ENCODE measurements at regions not wholly inside any gene's neighbourhood (a gene's known extent, or its start where the extent isn't known, plus 50 kb on each side); places are given as distances from the start of the nearest gene placed in this dataset.

DNA sequence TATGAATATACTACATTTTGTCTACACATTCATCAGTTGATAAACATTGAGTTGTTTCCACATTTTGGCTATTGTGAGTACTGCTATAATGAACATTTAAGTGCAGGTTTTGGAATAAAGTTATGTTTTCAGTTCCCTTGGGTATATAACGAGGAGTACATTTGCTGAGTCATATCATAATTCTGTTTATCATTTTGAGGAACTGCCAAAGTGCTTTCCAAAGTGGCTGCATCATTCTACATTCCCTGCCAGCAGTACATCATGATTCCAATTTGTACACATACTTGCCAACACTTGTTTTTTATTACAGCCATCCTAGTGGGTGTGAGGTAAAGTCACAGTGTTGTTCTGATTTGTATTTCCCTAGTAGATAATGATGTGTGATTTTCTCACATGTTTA, 1458.6 kb upstream of the TENM4 start:
- no peak for DNase-seq

DNA sequence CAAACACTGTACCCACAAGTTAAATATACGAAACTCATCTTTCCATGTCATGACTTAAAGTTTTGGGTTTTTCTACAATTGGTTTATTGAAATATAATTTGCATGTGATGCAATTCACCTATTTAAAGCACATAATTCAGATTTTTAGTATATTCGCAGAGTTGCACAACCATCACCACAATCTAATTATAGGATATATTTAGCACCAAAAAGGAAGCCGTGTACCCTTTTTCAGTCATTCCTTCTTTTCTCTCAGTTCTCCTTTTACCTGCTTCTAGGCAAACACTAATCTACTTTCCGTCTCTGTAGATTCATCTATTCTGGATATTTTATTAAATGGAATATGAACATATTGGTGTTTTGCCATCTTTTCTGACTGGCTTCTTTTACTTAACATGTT, 1458.1 kb upstream of the TENM4 start:
- no peak for DNase-seq

DNA sequence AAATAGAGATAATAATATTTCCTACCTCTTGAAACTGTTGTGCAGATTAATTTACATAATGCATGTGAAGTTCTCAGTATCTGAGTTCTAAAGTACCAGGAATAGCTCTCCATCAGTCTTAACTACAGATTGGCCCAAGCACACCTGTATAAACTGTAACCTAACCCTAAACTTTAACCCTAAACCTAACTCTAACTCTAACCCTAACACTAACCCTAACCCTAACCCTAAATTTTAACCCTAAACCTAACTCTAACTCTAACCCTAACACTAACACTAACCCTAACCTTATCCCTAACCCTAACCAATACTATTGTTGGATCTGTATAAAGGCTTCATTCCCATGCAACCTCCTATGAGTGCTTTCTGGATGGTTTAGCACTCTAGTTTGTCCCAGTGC, 1445.9 kb upstream of the TENM4 start:
- DNase-seq, result no peak

DNA sequence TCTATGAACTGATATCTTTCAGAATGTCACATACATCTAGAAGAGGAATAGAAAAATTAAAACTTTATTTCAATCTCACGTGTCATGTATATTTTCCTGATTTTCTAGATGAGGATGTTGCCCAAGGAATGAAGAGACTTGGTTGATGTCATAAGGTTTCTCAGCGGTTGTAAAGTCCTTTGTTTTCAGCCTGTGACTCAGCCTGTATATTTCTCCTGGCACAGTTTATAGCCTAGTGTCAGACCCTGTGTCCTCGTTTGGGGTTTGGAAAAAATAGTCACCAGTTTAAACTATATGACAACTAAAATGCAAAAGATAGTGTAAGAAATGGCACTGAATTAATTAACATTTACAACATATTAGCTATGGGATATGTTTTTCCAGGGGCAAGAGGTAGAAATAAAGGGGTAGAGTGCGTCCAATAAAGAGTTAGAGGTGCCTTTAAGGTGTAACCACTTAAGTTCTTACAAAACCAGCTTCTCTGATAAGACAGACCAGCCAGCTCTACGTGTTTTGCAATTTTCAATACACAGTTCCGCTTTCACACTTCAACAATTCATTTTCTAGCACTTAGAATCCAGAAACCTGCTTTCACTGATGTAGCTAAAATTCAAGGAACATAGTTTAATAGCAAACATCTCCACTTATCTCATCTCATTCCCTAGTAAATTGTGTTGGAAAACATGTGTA, 1432.6 kb upstream of the TENM4 start:
- DNase-seq, result no peak

- DNase-seq, result no peak
These were observed 1431.4 kb upstream of the TENM4 start for GRCh38 chr11:80872116-80872728.

- DNase-seq, result no peak
These were observed 1428.0 kb upstream of the TENM4 start for GRCh38 chr11:80868831-80869230.

DNA sequence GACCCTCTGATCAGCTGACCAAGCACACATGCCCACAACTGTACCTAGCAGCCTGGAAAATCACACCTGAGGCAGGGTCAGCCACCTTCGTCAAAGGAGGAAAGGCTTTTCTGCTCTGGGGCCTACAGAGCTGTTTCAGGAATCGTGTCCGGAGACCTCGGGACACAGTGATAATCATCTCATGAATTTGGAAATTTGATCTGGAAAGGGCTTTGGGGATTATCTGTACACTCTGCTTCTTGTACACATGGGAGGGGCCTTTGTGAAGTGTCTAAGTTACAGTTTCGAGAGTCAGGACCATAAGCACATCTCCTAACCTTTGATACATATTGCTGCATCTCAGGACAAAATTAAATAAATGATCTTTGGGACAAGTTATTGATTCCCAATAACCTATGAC, 1421.2 kb upstream of the TENM4 start:
- no peak for DNase-seq

DNA sequence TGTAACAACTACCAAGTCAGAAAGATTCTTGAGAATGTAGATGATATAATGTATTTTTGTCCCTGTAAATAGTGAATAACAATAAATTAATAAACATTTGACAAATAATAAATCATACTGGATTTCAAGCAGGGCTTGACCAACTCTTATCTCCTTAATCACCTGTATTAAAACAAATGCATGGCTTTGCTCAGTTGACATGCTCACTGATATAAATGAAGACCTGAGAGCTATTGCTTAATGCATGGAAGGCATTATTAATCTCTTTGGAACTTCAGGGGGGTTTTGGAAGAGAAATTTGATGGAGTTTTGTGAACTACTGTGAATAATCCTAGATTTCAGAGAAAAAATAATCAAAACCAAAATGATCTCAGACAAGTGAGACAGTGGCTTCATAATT, 1420.4 kb upstream of the TENM4 start:
- DNase-seq, result no peak

DNA sequence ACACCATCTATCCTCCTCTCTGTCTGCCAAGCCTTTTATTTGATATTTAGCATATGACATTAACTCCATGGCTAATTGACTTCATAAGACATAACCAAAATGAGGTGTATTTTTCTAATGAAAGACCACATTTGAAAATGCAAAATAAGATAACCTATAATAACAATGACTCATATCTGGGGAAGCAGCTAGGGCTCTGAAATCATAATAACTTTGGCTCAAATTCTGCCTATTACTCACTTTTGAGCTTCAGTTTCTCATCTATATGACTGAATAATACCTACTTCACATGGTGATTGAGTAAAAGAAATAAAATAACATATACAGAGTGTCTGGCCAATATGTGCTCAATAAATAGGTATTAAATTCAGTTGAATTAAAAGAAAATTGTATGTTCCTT, 1419.8 kb upstream of the TENM4 start:
- no peak for DNase-seq

DNA sequence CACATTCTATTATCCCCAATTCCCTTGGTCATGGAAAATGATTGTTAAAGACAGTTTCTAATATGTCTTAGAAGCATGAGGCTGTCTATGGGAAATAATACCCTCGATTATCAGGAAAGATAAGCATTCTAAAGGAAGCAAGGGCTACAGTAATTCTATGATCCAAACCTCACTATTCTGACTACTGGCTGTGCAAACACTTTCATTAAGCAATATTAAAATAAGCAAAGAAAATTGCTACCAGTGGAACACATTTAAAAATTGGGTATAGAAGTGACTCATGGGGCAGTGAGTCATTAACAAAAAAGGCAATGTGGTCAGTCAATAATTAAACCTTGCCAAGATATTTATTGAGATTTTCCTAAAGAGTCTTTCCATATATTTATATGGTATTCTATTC, 1415.2 kb upstream of the TENM4 start:
- DNase-seq, result no peak

GRCh38 chr11:80855426-80855825, 1414.6 kb upstream of the TENM4 start:
- no peak for DNase-seq

DNA sequence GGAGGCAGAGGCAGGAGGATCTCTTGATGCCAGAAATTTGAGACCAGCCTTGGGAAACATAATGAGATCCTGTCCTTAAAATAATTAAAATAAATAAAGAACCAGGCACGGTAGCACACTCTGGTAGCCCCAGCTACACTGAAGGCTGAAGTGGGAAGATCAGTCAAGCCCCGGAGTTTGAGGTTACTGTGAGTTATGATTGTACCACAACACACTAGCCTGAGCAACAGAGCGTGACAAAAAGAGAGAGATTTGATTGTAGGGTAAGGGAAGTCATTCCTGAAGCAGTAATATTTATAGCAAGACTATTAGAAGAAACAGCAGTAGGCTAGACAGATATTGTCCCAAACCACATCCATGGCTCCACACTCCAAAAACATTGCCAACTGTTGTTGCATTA, 1408.4 kb upstream of the TENM4 start:
- no peak for DNase-seq

DNA sequence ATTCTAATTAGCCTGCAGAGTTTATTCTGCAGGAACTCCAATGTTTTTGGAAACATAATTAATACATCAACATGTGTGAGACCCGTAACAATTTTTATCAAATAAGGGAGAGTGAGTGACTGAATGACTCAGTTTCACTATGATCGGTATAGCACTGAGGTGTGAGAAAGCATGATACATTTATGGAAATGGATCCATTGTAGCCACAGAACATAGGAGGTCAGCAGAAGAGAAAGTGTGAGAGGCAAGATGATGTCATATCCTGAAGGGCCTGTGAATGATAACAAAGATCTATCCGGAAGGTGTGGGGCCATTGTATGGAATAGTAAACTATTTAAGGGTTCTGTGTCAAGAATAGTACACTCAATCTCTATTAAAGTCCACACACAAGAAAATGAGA, 1406.1 kb upstream of the TENM4 start:
- no peak for DNase-seq

GRCh38 chr11:80846442-80846841, 1405.6 kb upstream of the TENM4 start:
- no peak for DNase-seq

DNA sequence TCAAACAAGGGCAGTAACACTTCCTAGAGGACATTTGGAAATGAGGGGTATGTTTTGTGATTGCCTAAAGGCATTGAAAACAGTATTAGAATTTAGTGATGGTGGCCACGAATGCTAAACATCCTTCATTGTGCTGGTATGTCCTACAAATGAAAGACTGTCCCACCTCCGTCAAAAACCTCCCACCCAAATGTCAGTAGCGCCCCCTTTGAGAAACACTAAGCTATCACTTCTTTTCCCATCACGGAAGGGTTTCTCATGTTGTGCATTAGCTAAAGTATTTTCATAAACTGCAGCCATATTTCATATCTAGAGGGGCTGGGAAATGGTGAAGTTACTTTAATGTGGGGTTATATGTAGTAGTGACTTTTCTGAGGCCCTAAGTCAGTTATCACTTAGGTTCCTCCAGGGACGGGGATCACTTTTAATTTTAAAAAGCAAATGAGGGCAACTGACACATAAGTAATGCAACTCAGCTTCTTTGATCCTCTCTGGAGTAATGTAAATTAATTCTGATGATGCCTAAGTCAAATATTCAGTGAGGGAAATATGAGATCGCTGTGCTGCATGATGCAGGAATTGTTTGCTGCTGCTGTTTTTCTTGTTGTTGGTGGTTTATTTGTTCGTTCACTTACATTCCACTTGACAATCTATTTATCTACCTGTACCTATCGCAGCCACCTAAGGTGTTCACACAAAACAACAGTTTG, 1403.4 kb upstream of the TENM4 start:
- DNase-seq, result no peak

DNA sequence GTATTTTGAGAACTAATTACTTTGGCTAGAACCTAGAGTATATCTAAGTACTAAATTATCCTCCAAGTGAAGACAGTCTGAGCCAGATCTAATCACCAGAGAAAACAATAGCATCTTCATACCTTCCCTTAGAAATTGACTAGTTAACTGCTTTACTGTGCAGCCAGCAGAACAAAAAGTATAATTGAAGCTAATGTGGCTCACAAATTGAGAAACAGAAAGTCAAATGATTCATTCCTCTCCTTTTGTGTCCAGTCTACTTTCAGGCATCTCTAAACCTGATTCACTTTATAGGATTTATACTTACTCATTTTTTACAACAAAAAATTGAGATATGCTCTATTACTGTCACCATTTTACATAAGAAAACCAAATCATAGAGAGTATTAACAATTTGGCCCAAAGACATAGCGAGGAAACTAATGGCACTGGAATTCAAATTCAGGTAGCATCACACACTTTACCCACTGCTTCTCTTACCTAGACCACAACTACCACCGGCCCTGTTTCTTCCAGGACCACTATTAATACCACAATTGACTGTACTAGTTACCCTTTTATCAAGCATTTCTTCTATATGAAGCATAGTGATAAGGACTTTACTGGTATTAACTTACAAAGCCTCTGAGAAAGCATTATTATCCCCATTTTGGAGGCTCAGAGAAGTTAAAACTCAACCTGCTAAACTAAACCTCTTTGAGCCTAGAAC, 1402.6 kb upstream of the TENM4 start:
- DNase-seq, result no peak

DNA sequence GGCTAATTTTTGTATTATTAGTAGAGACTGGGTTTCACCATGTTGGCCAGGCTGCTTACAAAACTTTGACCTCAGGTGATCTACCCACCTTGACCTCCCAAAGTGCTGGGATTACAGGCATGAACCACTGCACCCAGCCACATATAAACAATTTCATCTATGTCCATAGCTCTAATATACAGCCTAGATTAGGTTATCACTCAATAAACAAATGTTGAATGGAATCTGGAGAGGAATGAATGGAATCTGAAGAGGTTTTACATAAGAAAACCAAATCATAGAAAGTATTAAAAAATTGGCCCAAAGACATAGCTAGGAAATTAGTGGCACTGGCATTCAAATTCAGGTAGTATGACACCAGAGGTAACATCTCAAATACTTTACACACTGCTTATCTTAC, 1401.4 kb upstream of the TENM4 start:
- no peak for DNase-seq

GRCh38 chr11:80841675-80842074, 1400.8 kb upstream of the TENM4 start:
- no peak for DNase-seq

GRCh38 chr11:80838153-80838552, 1397.3 kb upstream of the TENM4 start:
- no peak for DNase-seq

- no peak for DNase-seq
These were observed 1396.2 kb upstream of the TENM4 start for GRCh38 chr11:80837051-80837450.

DNA sequence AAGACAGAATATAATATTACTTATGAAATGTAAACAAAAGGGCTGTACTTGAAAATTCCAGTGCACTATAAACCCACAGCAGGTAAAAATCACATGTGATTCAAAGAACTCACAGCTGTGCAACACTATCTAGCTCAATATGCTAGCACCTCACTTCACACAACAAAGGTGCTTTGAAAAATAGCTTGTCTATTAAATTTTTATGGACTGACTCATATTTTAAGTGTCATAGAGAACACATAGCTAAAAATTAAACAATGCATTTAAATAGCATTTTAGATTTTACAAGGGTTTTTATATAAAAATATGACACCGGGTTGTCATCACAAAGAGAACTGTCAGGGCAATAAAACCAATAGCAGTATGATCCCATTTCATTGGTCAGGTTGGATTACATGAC, 1390.5 kb upstream of the TENM4 start:
- no peak for DNase-seq

GRCh38 chr11:80827781-80828180, 1387.0 kb upstream of the TENM4 start:
- no peak for DNase-seq

- no peak for DNase-seq
These were observed 1386.0 kb upstream of the TENM4 start for GRCh38 chr11:80826808-80827207.

GRCh38 chr11:80822308-80822707, 1381.5 kb upstream of the TENM4 start:
- no peak for DNase-seq

Data from right hindlimb (tissue), 1 donor.